ENCODE measurements at regions not wholly inside any gene's neighbourhood (a gene's known extent, or its start where the extent isn't known, plus 50 kb on each side); places are given as distances from the start of the nearest gene placed in this dataset.

DNA sequence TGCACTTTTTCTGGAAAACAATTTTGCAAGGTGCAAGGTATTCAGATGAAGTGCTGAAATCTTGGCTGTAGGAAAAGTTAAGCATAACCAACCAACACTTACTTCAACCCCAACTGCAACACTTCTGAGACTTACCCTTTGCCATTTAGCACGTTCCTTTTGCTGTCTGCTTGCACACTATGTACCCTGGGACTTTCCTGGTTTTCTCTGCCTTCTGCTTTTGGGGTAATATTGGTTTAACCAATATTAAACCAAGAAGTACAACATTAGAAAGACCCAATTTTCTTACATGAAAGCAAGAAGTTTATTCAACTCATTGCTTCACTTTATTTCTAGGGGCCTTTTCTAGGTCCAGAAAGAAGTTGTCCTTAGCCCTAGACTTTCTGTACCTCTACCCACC is 193.0 kb downstream of the HLX start:
- TF ChIP-seq, protein P1, sequence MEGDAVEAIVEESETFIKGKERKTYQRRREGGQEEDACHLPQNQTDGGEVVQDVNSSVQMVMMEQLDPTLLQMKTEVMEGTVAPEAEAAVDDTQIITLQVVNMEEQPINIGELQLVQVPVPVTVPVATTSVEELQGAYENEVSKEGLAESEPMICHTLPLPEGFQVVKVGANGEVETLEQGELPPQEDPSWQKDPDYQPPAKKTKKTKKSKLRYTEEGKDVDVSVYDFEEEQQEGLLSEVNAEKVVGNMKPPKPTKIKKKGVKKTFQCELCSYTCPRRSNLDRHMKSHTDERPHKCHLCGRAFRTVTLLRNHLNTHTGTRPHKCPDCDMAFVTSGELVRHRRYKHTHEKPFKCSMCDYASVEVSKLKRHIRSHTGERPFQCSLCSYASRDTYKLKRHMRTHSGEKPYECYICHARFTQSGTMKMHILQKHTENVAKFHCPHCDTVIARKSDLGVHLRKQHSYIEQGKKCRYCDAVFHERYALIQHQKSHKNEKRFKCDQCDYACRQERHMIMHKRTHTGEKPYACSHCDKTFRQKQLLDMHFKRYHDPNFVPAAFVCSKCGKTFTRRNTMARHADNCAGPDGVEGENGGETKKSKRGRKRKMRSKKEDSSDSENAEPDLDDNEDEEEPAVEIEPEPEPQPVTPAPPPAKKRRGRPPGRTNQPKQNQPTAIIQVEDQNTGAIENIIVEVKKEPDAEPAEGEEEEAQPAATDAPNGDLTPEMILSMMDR (IDR thresholded peaks at IDR 0.05), result no peak
- TF ChIP-seq POLR2A (IDR thresholded peaks at IDR 0.05) (no peak), EP300 (IDR thresholded peaks at IDR 0.05) (no peak)
